Neural progenitor cell (in vitro differentiated cells): ENCODE measurements at regions not wholly inside any gene's neighbourhood (a gene's known extent, or its start where the extent isn't known, plus 50 kb on each side); places are given as distances from the start of the nearest gene placed in this dataset.

Experiments
- DNase-seq: peaks from one replicate; pipeline ENCODE4 v3.0.0-alpha.2; 2016; ENCODE audit warnings: low spot score
- H2AFZ ChIP-seq: fragments of 200-600 bp; sonication (generic); replicated peaks from 2 replicates; pipeline ENCODE4 v1.6.1; 2016; ENCODE audit warnings: antibody characterized with exemption
- H3F3A ChIP-seq: fragments of 200-600 bp; sonication (generic); 2 replicates; pipeline ENCODE4 v1.6.1; 2016; ENCODE audit warnings: antibody characterized with exemption, low read depth
- H3K27ac ChIP-seq: fragments of 200-600 bp; sonication (generic); 2 replicates; pipeline ENCODE4 v1.5.1; 2016; ENCODE audit warnings: mild to moderate bottlenecking
- H3K27me3 ChIP-seq: fragments of 200-600 bp; sonication (generic); 2 replicates; pipeline ENCODE4 v1.6.1; 2016; ENCODE audit warnings: mild to moderate bottlenecking, moderate library complexity
- H3K36me3 ChIP-seq: fragments of 200-600 bp; sonication (generic); 2 replicates; pipeline ENCODE4 v1.5.1; 2016
- H3K4me1 ChIP-seq: fragments of 200-600 bp; sonication (generic); 2 replicates; pipeline ENCODE4 v1.6.1; 2016; ENCODE audit warnings: mixed run types
- H3K4me2 ChIP-seq: fragments of 200-600 bp; sonication (generic); 2 replicates; pipeline ENCODE4 v1.6.1; 2016
- H3K4me3 ChIP-seq: fragments of 200-600 bp; sonication (generic); 2 replicates; pipeline ENCODE4 v1.5.1; 2016
- H3K79me2 ChIP-seq: fragments of 200-600 bp; sonication (generic); 2 replicates; pipeline ENCODE4 v1.6.1; 2016; ENCODE audit warnings: low read depth
- H3K9ac ChIP-seq: fragments of 200-600 bp; sonication (generic); 2 replicates; pipeline ENCODE4 v1.6.1; 2016
- H3K9me3 ChIP-seq: fragments of 200-600 bp; sonication (generic); 2 replicates; pipeline ENCODE4 v1.5.1; 2016; ENCODE audit warnings: low read depth
- H4K20me1 ChIP-seq: fragments of 200-600 bp; sonication (generic); 2 replicates; pipeline ENCODE4 v1.6.1; 2016; ENCODE audit warnings: low read depth
- H3K27ac Mint-ChIP-seq: 3 replicates; pipeline ENCODE4 v1.8.0; 2021; ENCODE audit warnings: mixed read lengths
- H3K27me3 Mint-ChIP-seq: 2 replicates; pipeline ENCODE4 v1.8.0; 2022; ENCODE audit warnings: low read depth, mild to moderate bottlenecking, inconsistent platforms, moderate library complexity, mixed read lengths; ENCODE audit not compliant: insufficient read depth
- H3K36me3 Mint-ChIP-seq: 3 replicates; pipeline ENCODE4 v1.8.0; 2021; ENCODE audit warnings: mixed read lengths
- H3K4me1 Mint-ChIP-seq: 3 replicates; pipeline ENCODE4 v1.8.0; 2021; ENCODE audit warnings: mixed read lengths
- H3K4me3 Mint-ChIP-seq: 3 replicates; pipeline ENCODE4 v1.8.0; 2021; ENCODE audit warnings: mild to moderate bottlenecking, moderate library complexity, mixed read lengths
- H3K9me3 Mint-ChIP-seq: 3 replicates; pipeline ENCODE4 v1.8.0; 2020; ENCODE audit warnings: mixed read lengths
- CTCF ChIP-seq: fragments of 200-600 bp; sonication (generic); IDR thresholded peaks from 2 replicates; pipeline ENCODE4 v1.5.1; 2017; ENCODE audit warnings: antibody characterized with exemption, mild to moderate bottlenecking
- EZH2 ChIP-seq: fragments of 200-600 bp; sonication (generic); IDR thresholded peaks from 2 replicates; pipeline ENCODE4 v1.6.1; 2017; ENCODE audit warnings: antibody characterized with exemption, mild to moderate bottlenecking, moderate library complexity
- EZH2phosphoT487 ChIP-seq: fragments of 200-600 bp; sonication (generic); IDR thresholded peaks from 2 replicates; pipeline ENCODE4 v1.6.1; 2017; ENCODE audit warnings: antibody characterized with exemption

- TF ChIP-seq CTCF (no peak), EZH2 (no peak), EZH2phosphoT487 (no peak)
- no peak for DNase-seq
- Histone ChIP-seq H3K4me1 (no peaks in the 10 kb centered on the region), H2AFZ (no peak overlapping the region), H3K27ac (no peak overlapping the region), H3K79me2 (no peaks in the 10 kb centered on the region), H4K20me1 (no peaks in the 10 kb centered on the region), H3K9ac (no peak overlapping the region), H3F3A (no peaks in the 10 kb centered on the region), H3K4me3 (no peak overlapping the region), H3K36me3 (no peaks in the 10 kb centered on the region), H3K4me2 (no peak overlapping the region), H3K27me3 (no peaks in the 10 kb centered on the region), H3K9me3 (no peaks in the 10 kb centered on the region)
- Mint-ChIP-seq H3K4me1 (no peaks in the 10 kb centered on the region), H3K36me3 (no peaks in the 10 kb centered on the region), H3K27me3 (no peaks in the 10 kb centered on the region), H3K4me3 (no peak overlapping the region), H3K27ac (no peak overlapping the region), H3K9me3 (peaks cover 7% of the 10 kb centered on the region)
Measured at GRCh38 chr5:128630121-128630520, 92.1 kb upstream of the FBN2 start.

GRCh38 chr5:128631771-128632170 lies 93.7 kb upstream of the FBN2 start:
- H3K4me1 ChIP-seq, result no peaks in the 10 kb centered on the region
- no peaks in the 10 kb centered on the region for H3F3A ChIP-seq
- Mint-ChIP-seq H3K9me3 (peaks cover 7% of the 10 kb centered on the region), H3K4me3 (no peak overlapping the region), H3K27ac (no peak overlapping the region), H3K27me3 (no peaks in the 10 kb centered on the region), H3K4me1 (no peaks in the 10 kb centered on the region), H3K36me3 (no peaks in the 10 kb centered on the region)
- H3K79me2 ChIP-seq, result no peaks in the 10 kb centered on the region
- no peak overlapping the region for H2AFZ ChIP-seq
- H3K9ac ChIP-seq, result no peak overlapping the region
- H3K27ac ChIP-seq, result no peak overlapping the region
- H4K20me1 ChIP-seq, result no peaks in the 10 kb centered on the region
- no peak for TF ChIP-seq CTCF
- TF ChIP-seq EZH2phosphoT487, result no peak
- no peak overlapping the region for H3K4me2 ChIP-seq
- no peaks in the 10 kb centered on the region for H3K9me3 ChIP-seq
- H3K27me3 ChIP-seq, result no peaks in the 10 kb centered on the region
- no peak for DNase-seq
- H3K36me3 ChIP-seq, result no peaks in the 10 kb centered on the region
- H3K4me3 ChIP-seq, result no peak overlapping the region

DNA sequence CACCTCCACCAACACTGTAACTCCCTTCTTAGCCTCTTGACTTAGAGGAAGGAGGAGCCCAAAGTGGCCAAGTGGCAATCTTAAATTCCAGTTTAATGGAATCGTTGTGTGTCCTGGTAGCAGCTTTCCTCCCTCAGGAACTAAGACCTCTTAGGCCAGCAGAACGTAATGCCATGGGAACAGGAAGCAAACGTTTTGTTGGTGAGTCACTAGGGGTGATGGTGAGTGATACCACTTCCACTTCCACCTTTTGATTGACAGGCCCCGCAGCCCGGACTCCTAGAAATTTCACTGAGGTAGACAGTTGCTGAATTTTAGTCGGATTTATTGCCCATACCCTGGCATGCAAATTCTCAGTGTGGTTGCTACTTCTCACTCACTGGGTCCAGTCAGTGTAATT lies 94.2 kb upstream of the FBN2 start:
- Mint-ChIP-seq H3K9me3 (peaks cover 7% of the 10 kb centered on the region), H3K27ac (no peak overlapping the region), H3K36me3 (no peaks in the 10 kb centered on the region), H3K4me1 (no peaks in the 10 kb centered on the region), H3K4me3 (no peak overlapping the region), H3K27me3 (no peaks in the 10 kb centered on the region)
- no peaks in the 10 kb centered on the region for H3K27me3 ChIP-seq
- H3K4me2 ChIP-seq, result no peak overlapping the region
- no peak for DNase-seq
- H3K4me1 ChIP-seq, result no peaks in the 10 kb centered on the region
- TF ChIP-seq EZH2 (no peak), CTCF (no peak), EZH2phosphoT487 (no peak)
- no peaks in the 10 kb centered on the region for H4K20me1 ChIP-seq
- no peaks in the 10 kb centered on the region for H3K9me3 ChIP-seq
- no peak overlapping the region for H3K4me3 ChIP-seq
- H3K36me3 ChIP-seq, result no peaks in the 10 kb centered on the region
- no peak overlapping the region for H2AFZ ChIP-seq
- H3K79me2 ChIP-seq, result no peaks in the 10 kb centered on the region
- no peak overlapping the region for H3K9ac ChIP-seq
- no peaks in the 10 kb centered on the region for H3F3A ChIP-seq
- no peak overlapping the region for H3K27ac ChIP-seq

DNA sequence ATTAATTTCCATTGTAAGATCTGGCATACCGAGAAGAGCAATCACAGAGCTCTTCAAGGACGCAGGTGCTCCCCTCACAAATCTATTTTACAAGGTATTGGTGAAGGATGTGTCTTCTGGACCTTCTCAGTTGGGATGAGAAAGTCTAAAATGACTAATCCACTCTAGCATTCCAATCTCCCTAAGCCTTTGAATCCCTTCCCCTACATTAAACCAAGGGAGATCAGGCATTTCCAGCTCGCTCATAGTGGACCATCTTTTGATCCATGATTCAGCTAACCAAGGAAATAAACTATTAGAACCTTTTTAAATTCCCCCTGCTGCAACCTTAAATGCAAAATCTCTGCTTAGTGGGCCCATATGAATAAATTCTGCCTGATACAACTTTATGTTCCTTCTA lies 95.9 kb upstream of the FBN2 start:
- H3K9me3 Mint-ChIP-seq, result peaks cover 7% of the 10 kb centered on the region
- Histone ChIP-seq H2AFZ (no peak overlapping the region), H3K4me1 (no peaks in the 10 kb centered on the region), H3K36me3 (no peaks in the 10 kb centered on the region), H3K4me3 (no peak overlapping the region), H3F3A (no peaks in the 10 kb centered on the region), H3K27ac (no peak overlapping the region), H3K4me2 (no peak overlapping the region), H4K20me1 (no peaks in the 10 kb centered on the region), H3K79me2 (no peaks in the 10 kb centered on the region), H3K9ac (no peak overlapping the region), H3K9me3 (no peaks in the 10 kb centered on the region), H3K27me3 (no peaks in the 10 kb centered on the region)
- TF ChIP-seq EZH2phosphoT487, result no peak
- TF ChIP-seq CTCF, result no peak
- TF ChIP-seq EZH2, result no peak
- no peaks in the 10 kb centered on the region for H3K4me1 Mint-ChIP-seq
- DNase-seq, result no peak
- no peaks in the 10 kb centered on the region for H3K36me3 Mint-ChIP-seq
- H3K4me3 Mint-ChIP-seq, result no peak overlapping the region
- no peaks in the 10 kb centered on the region for H3K27me3 Mint-ChIP-seq
- no peak overlapping the region for H3K27ac Mint-ChIP-seq
